HepG2 (cell line): ENCODE measurements at regions not wholly inside any gene's neighbourhood (a gene's known extent, or its start where the extent isn't known, plus 50 kb on each side); places are given as distances from the start of the nearest gene placed in this dataset.

Experiments
- CREM ChIP-seq, 2 experiments: sonication (generic) in 1 of 2; formaldehyde crosslinking in 1 of 2; IDR thresholded peaks; 2 replicates each; pipeline versions ENCODE4 v1.4.0 to v1.6.1; 2016 to 2020; ENCODE audit warnings: antibody characterized with exemption in 1 of 2, mild to moderate bottlenecking in 1 of 2, missing genetic modification reagents in 1 of 2
- ERF ChIP-seq: IDR thresholded peaks from 2 replicates; pipeline ENCODE4 v1.6.1; 2018; ENCODE audit warnings: missing biosample characterization, missing genetic modification reagents
- GABPB1 ChIP-seq: IDR thresholded peaks from 2 replicates; pipeline ENCODE4 v1.6.1; 2016; ENCODE audit warnings: mild to moderate bottlenecking, missing genetic modification reagents, moderate library complexity, missing compliant biosample characterization
- IKZF5 ChIP-seq: IDR thresholded peaks from 2 replicates; pipeline ENCODE4 v1.6.1; 2018; ENCODE audit warnings: missing genetic modification reagents, mild to moderate bottlenecking, missing compliant biosample characterization
- MED1 ChIP-seq: sonication (generic); formaldehyde crosslinking; IDR thresholded peaks from 2 replicates; pipeline ENCODE4 v1.4.0; 2020; ENCODE audit warnings: missing genetic modification reagents
- POGZ ChIP-seq: sonication (generic); formaldehyde crosslinking; IDR thresholded peaks from 2 replicates; pipeline ENCODE4 v1.4.0; 2020; ENCODE audit warnings: mild to moderate bottlenecking, missing genetic modification reagents
- RFXANK ChIP-seq: IDR thresholded peaks from 2 replicates; pipeline ENCODE4 v1.6.1; 2016
- SMC3 ChIP-seq: IDR thresholded peaks from 2 replicates; pipeline ENCODE4 v1.6.1; 2011; ENCODE audit warnings: low read length, improper control_type of control experiment
- SOX6 ChIP-seq, 2 experiments: fragments of 450-650 bp in 1 of 2; sonication (generic) in 1 of 2; formaldehyde crosslinking in 1 of 2; IDR thresholded peaks; 2 replicates each; pipeline versions ENCODE4 v1.4.0 to v1.6.1; 2017 to 2020; ENCODE audit warnings: antibody characterized with exemption in 1 of 2, mild to moderate bottlenecking in 1 of 2, missing genetic modification reagents in 1 of 2
- TARDBP ChIP-seq: sonication (generic); formaldehyde crosslinking; IDR thresholded peaks from 2 replicates; pipeline ENCODE4 v1.8.0; 2022; ENCODE audit warnings: mild to moderate bottlenecking, missing genetic modification reagents
- THAP11 ChIP-seq: IDR thresholded peaks from 2 replicates; pipeline ENCODE4 v1.6.1; 2016; ENCODE audit warnings: missing biosample characterization, missing genetic modification reagents
- THAP9 ChIP-seq: sonication (generic); formaldehyde crosslinking; IDR thresholded peaks from 2 replicates; pipeline ENCODE4; 2020; ENCODE audit warnings: missing genetic modification reagents, mild to moderate bottlenecking, borderline replicate concordance
- TSC22D2 ChIP-seq: sonication (generic); formaldehyde crosslinking; IDR thresholded peaks from 2 replicates; pipeline ENCODE4 v1.5.1; 2020; ENCODE audit warnings: missing genetic modification reagents, mild to moderate bottlenecking, borderline replicate concordance
- XRCC5 ChIP-seq: fragments of 200-400 bp; formaldehyde crosslinking; optimal IDR thresholded peaks from 2 replicates; pipeline ENCODE3; 2017; ENCODE audit warnings: mild to moderate bottlenecking, low read length
- ZBTB25 ChIP-seq: IDR thresholded peaks from 2 replicates; pipeline ENCODE4 v1.6.1; 2018; ENCODE audit warnings: missing genetic modification reagents
- ZBTB33 ChIP-seq: sonication (generic); formaldehyde crosslinking; IDR thresholded peaks from 2 replicates; pipeline ENCODE4 v1.4.0; 2020; ENCODE audit warnings: missing genetic modification reagents
- ZBTB43 ChIP-seq: sonication (generic); formaldehyde crosslinking; conservative IDR thresholded peaks from 2 replicates; pipeline ENCODE4 v1.4.0; 2020; ENCODE audit warnings: missing genetic modification reagents
- ZFX ChIP-seq: sonication (generic); formaldehyde crosslinking; IDR thresholded peaks from 2 replicates; pipeline ENCODE4 v1.4.0; 2020; ENCODE audit warnings: mild to moderate bottlenecking, low read depth, missing genetic modification reagents, moderate library complexity
- ZKSCAN8 ChIP-seq: IDR thresholded peaks from 2 replicates; pipeline ENCODE4 v1.6.1; 2016; ENCODE audit warnings: borderline replicate concordance, missing genetic modification reagents, missing compliant biosample characterization
- ZNF24 ChIP-seq: fragments of 450-650 bp; IDR thresholded peaks from 2 replicates; pipeline ENCODE4 v1.6.1; 2017; ENCODE audit warnings: antibody characterized with exemption, mild to moderate bottlenecking
- ZNF776 ChIP-seq: sonication (generic); formaldehyde crosslinking; IDR thresholded peaks from 2 replicates; pipeline ENCODE4 v1.4.0; 2020; ENCODE audit warnings: mild to moderate bottlenecking, missing genetic modification reagents
- ZSCAN12 ChIP-seq: sonication (generic); formaldehyde crosslinking; IDR thresholded peaks from 2 replicates; pipeline ENCODE4 v1.9.0; 2021; ENCODE audit warnings: mild to moderate bottlenecking, missing genetic modification reagents

GRCh38 chr12:115456946-115457689, 773.1 kb upstream of the TBX3 start (continued):
- TF ChIP-seq ZFX (CRISPR knock-in tag) (no peak), TSC22D2 (CRISPR knock-in tag) (0 out of 2 replicates have a peak, but pooled peaks have one; percentile 31), MED1 (CRISPR knock-in tag) (peak; percentile 28; the same call in 1 of the 2 replicates), ZNF776 (no peak), RFXANK (no peak), ERF (CRISPR knock-in tag) (peak; percentile 28; the same call in 1 of the 2 replicates), XRCC5 (peak; percentile 58), THAP11 (CRISPR knock-in tag) (0 out of 2 replicates have a peak, but pooled peaks have one; percentile 11), ZBTB43 (CRISPR knock-in tag) (peak; percentile 66; the same call in 1 of the 2 replicates), ZBTB33 (peak; percentile 95), THAP9 (CRISPR knock-in tag) (no peak), GABPB1 (CRISPR knock-in tag) (no peak), TARDBP (CRISPR knock-in tag) (0 out of 2 replicates have a peak, but pooled peaks have one; percentile 29), ZSCAN12 (CRISPR knock-in tag) (no peak), ZKSCAN8 (CRISPR knock-in tag) (no peak), IKZF5 (CRISPR knock-in tag) (peak; percentile 37; the same call in 1 of the 2 replicates), CREM (IDR thresholded peaks at IDR 0.05) (no peak), CREM (CRISPR knock-in tag; IDR thresholded peaks at IDR 0.05) (no peak), SMC3 (peak; percentile 69), ZBTB25 (0 out of 2 replicates have a peak, but pooled peaks have one; percentile 24), SOX6 (IDR thresholded peaks at IDR 0.05) (no peak), SOX6 (CRISPR knock-in tag; IDR thresholded peaks at IDR 0.05) (0 out of 2 replicates have a peak, but pooled peaks have one; percentile 16), ZNF24 (no peak), POGZ (CRISPR knock-in tag) (peak; percentile 29; the same call in 1 of the 2 replicates)
